ENCODE measurements at regions not wholly inside any gene's neighbourhood (a gene's known extent, or its start where the extent isn't known, plus 50 kb on each side); places are given as distances from the start of the nearest gene placed in this dataset.

DNA sequence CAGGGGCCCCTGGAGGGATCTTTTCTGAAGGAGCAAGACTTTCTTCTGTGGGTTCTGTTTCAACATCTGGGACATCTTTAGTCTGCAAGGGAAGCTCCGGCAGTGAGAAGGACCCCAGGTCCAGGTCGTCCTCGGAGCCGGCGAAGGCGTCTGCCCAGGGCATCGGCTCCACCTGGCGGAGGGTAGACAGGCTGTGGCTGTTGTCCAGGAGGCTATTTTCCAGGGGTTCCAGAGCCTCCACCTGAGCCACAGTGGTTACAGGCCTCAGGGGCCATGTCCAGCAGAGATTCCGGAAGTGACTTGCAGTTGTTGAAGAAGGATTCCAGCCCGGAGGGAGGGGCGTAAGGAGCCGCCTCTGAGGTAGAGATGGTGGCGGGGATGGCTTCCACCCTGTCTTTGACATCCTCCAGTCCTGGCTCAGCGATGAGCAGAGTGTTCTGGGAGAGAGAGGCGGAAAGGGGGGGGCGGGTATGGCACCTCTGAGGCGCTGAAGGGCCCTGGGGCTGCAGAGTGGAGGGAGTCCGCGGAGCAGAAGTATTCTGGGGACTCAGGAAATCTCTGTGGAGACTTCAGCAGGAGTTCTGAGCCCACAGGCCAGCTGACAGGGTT is 891.3 kb upstream of the LRRTM1 start:
- TF ChIP-seq, protein P1, sequence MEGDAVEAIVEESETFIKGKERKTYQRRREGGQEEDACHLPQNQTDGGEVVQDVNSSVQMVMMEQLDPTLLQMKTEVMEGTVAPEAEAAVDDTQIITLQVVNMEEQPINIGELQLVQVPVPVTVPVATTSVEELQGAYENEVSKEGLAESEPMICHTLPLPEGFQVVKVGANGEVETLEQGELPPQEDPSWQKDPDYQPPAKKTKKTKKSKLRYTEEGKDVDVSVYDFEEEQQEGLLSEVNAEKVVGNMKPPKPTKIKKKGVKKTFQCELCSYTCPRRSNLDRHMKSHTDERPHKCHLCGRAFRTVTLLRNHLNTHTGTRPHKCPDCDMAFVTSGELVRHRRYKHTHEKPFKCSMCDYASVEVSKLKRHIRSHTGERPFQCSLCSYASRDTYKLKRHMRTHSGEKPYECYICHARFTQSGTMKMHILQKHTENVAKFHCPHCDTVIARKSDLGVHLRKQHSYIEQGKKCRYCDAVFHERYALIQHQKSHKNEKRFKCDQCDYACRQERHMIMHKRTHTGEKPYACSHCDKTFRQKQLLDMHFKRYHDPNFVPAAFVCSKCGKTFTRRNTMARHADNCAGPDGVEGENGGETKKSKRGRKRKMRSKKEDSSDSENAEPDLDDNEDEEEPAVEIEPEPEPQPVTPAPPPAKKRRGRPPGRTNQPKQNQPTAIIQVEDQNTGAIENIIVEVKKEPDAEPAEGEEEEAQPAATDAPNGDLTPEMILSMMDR (IDR thresholded peaks at IDR 0.05; ENCODE audit: extremely low read depth, insufficient read depth, missing control alignments), result no peak
- in situ Hi-C loops (cut with MboI; ENCODE audit: low pct_unique_long_range_greater_than_20kb, low sequenced_read_pairs, unreplicated experiment), result no loop called here

DNA sequence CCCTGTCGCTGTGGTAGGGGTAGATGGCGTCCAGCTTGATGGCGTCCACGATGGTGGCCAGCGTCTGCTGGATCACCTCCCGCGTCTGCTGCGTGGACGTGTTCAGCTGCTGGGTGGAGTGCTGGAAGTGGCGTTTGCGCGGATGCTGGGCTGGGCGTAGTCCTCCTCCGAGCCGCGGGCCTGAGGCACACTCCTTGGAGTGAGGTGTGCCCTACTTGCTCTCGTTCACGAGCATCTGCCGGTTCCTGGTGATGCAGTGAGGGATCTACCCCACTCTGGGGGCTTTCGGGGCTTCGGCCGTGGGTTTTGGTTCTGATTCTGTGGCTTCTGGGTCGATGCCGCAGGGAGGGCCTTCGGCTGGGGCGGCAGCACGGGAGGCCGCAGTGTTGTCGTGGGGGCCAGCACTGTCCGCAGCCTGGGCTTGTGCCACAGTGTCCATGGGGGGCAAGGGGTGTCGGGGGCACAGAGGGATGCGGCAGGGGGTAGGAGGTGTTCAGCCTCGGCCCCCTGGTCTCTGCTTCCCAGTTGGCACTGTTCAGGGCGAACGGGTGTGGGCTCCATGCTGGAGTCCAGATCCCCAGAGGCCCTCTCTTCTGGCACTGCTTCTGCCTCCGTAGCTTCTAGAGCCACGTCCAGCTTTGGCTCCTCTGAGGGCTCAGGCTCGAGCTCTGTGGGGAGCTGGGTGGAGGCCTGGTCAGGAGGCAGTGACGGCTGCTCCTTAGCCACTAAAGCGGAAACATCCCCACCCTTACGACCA is 890.6 kb upstream of the LRRTM1 start:
- no peak for DNase-seq (ENCODE audit: low spot score)
- TF ChIP-seq, protein P1 (IDR thresholded peaks at IDR 0.05; ENCODE audit: extremely low read depth, insufficient read depth, missing control alignments), result no peak
- in situ Hi-C loops (cut with MboI; ENCODE audit: low pct_unique_long_range_greater_than_20kb, low sequenced_read_pairs, unreplicated experiment), result no loop called here

More for the DNA sequence above, 891.3 kb upstream of the LRRTM1 start:
- no peak for DNase-seq (ENCODE audit: low spot score)

DNA sequence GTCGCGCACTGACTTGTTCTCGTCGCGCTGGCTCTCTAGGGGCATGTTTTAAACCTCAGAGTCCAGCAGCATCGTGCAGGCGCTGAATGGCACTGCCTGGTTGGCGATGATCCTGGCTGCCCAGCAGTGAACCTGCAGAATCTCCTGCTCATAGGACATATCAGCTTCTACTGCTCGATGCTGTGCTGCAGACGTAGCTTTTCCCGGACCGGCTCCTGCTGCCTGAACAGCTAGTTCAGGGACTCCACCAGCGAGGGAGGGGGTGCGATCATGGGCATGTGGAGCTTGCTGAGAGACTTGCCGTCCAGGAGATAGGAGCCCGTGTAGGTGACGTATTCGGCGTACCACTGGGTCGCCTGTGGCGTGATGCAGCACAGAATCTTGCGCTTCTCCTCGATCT is 890.0 kb upstream of the LRRTM1 start:
- in situ Hi-C loops (cut with MboI; ENCODE audit: low pct_unique_long_range_greater_than_20kb, low sequenced_read_pairs, unreplicated experiment), result no loop called here
- DNase-seq (ENCODE audit: low spot score), result no peak
- TF ChIP-seq, protein P1 (IDR thresholded peaks at IDR 0.05; ENCODE audit: extremely low read depth, insufficient read depth, missing control alignments), result no peak

- TF ChIP-seq, protein P1 (IDR thresholded peaks at IDR 0.05; ENCODE audit: extremely low read depth, insufficient read depth, missing control alignments), result no peak
- in situ Hi-C loops (cut with MboI; ENCODE audit: low pct_unique_long_range_greater_than_20kb, low sequenced_read_pairs, unreplicated experiment), result no loop called here
- no peak for DNase-seq (ENCODE audit: low spot score)
Measured at GRCh38 chr2:81194176-81194575, 889.6 kb upstream of the LRRTM1 start.

GRCh38 chr2:81181845-81182244 is 877.3 kb upstream of the LRRTM1 start:
- in situ Hi-C loops (cut with MboI; ENCODE audit: low pct_unique_long_range_greater_than_20kb, low sequenced_read_pairs, unreplicated experiment), result no loop called here
- TF ChIP-seq, protein P1 (IDR thresholded peaks at IDR 0.05; ENCODE audit: extremely low read depth, insufficient read depth, missing control alignments), result no peak
- DNase-seq (ENCODE audit: low spot score), result no peak

GRCh38 chr2:81171447-81171846 is 866.9 kb upstream of the LRRTM1 start:
- in situ Hi-C loops (cut with MboI; ENCODE audit: low pct_unique_long_range_greater_than_20kb, low sequenced_read_pairs, unreplicated experiment), result no loop called here
- DNase-seq (ENCODE audit: low spot score), result no peak
- TF ChIP-seq, protein P1 (IDR thresholded peaks at IDR 0.05; ENCODE audit: extremely low read depth, insufficient read depth, missing control alignments), result no peak

All from GM13977 (cell line).